Body of pancreas (tissue), 4 donors: ENCODE measurements at regions not wholly inside any gene's neighbourhood (a gene's known extent, or its start where the extent isn't known, plus 50 kb on each side); places are given as distances from the start of the nearest gene placed in this dataset.

ENCODE experiments used
- POLR2A ChIP-seq, 3 donors: fragments of 450-650 bp; IDR thresholded peaks; one replicate each; pipeline ENCODE4 v1.6.1; 2016; ENCODE audit warnings: antibody characterized with exemption in 3 of 3, mild to moderate bottlenecking in 2 of 3
- TF ChIP-seq, protein P1 (sequence below), 7 experiments: fragments of 450-650 bp in 4 of 7; fragments of 200-600 bp in 3 of 7; sonication (generic) in 3 of 7; IDR thresholded peaks; one replicate each; pipeline ENCODE4 v1.5.1; 2016 to 2019; ENCODE audit warnings: antibody characterized with exemption in 7 of 7

DNA sequence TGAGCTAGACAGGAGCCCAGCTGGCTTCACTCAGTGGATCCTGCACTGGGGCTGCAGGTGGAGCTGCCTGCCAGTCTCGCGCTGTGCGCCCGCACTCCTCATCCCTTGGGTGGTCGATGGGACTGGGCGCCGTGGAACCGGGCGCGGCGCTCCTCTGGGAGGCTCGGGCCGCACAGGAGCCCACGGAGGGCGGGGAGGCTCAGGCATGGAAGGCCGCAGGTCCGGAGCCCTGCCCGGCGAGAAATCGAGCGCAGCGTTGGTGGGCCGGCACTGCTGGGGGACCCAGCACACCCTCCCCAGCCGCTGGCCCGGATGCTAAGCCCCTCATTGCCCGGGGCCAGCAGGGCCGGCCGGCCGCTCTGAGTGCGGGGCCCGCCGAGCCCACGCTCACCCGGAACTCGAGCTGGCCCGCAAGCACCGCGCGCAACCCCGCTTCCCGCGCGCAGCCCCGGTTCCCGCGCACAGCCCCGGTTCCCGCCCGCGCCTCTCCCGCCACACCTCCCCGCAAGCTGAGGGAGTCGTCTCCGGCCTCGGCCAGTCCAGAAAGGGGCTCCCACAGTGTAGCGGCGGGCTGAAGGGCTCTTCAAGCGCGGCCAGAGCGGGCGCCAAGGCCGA, 1130.5 kb upstream of the FLRT2 start:
- TF ChIP-seq, protein P1, sequence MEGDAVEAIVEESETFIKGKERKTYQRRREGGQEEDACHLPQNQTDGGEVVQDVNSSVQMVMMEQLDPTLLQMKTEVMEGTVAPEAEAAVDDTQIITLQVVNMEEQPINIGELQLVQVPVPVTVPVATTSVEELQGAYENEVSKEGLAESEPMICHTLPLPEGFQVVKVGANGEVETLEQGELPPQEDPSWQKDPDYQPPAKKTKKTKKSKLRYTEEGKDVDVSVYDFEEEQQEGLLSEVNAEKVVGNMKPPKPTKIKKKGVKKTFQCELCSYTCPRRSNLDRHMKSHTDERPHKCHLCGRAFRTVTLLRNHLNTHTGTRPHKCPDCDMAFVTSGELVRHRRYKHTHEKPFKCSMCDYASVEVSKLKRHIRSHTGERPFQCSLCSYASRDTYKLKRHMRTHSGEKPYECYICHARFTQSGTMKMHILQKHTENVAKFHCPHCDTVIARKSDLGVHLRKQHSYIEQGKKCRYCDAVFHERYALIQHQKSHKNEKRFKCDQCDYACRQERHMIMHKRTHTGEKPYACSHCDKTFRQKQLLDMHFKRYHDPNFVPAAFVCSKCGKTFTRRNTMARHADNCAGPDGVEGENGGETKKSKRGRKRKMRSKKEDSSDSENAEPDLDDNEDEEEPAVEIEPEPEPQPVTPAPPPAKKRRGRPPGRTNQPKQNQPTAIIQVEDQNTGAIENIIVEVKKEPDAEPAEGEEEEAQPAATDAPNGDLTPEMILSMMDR (IDR thresholded peaks at IDR 0.05): no peak
- no peak for TF ChIP-seq POLR2A (IDR thresholded peaks at IDR 0.05)
